ENCODE measurements at regions not wholly inside any gene's neighbourhood (a gene's known extent, or its start where the extent isn't known, plus 50 kb on each side); places are given as distances from the start of the nearest gene placed in this dataset.

DNA sequence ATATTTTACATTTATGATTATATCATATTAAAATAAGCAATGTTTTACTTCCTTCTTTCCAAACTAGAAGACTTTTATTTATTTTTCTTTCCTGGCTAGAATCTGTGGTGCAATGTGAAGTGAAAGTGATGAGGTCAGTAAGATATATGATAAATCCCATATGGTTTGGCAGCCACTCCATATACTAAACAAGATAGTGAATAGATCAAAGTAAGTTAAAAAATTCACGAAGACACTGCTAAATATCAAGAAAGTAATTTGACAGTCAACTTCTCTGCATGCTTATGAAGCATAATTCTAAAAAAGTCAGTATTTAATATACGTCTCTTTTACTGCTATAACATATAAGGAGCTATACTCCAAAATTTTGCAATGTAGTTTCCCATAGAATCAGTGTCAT, 972.8 kb downstream of the DTWD2 start:
- ATAC-seq: no peak
- Mint-ChIP-seq H3K27ac (no peak overlapping the region), H3K27me3 (no peaks in the 10 kb centered on the region), H3K4me3 (no peak overlapping the region), H3K36me3 (ENCODE audit: low read depth) (no peaks in the 10 kb centered on the region), H3K4me1 (no peaks in the 10 kb centered on the region)
- no peaks in the 10 kb centered on the region for H3K9me3 ChIP-seq (ENCODE audit: control insufficient read depth, low read length, poor library complexity, severe bottlenecking)
- DNase-seq: no peak

- H3K27me3 Mint-ChIP-seq: no peaks in the 10 kb centered on the region
- no peaks in the 10 kb centered on the region for H3K36me3 Mint-ChIP-seq (ENCODE audit: low read depth)
- no peak overlapping the region for H3K27ac Mint-ChIP-seq
- ATAC-seq: no peak
- no peaks in the 10 kb centered on the region for H3K4me1 Mint-ChIP-seq
- DNase-seq: no peak
- no peak overlapping the region for H3K4me3 Mint-ChIP-seq
- H3K9me3 ChIP-seq (ENCODE audit: control insufficient read depth, low read length, poor library complexity, severe bottlenecking): no peaks in the 10 kb centered on the region
These were observed 978.5 kb downstream of the DTWD2 start for GRCh38 chr5:118009741-118010297.

DNA sequence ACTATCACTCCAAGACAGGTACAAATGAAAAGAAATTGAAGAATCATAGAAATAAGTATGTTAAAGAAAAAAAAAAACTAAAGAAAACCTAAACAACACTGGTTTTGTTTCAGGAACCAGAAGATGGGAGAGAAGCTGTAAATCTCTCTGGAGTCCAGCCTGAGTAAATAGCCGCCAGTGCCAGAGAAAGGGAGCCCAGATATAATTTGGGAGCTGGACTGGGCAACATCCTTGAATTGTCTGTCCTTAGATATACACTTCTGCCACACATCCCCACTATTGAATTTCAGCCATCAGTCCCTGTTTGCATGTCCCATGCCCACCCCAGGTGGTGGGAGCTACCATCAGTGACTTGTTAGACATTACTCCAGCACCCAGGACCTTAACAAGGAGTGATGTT, 979.6 kb downstream of the DTWD2 start:
- no peak overlapping the region for H3K4me3 Mint-ChIP-seq
- H3K27me3 Mint-ChIP-seq: no peaks in the 10 kb centered on the region
- no peaks in the 10 kb centered on the region for H3K9me3 ChIP-seq (ENCODE audit: control insufficient read depth, low read length, poor library complexity, severe bottlenecking)
- ATAC-seq: no peak
- H3K36me3 Mint-ChIP-seq (ENCODE audit: low read depth): no peaks in the 10 kb centered on the region
- H3K4me1 Mint-ChIP-seq: no peaks in the 10 kb centered on the region
- no peak for DNase-seq
- H3K27ac Mint-ChIP-seq: no peak overlapping the region

DNA sequence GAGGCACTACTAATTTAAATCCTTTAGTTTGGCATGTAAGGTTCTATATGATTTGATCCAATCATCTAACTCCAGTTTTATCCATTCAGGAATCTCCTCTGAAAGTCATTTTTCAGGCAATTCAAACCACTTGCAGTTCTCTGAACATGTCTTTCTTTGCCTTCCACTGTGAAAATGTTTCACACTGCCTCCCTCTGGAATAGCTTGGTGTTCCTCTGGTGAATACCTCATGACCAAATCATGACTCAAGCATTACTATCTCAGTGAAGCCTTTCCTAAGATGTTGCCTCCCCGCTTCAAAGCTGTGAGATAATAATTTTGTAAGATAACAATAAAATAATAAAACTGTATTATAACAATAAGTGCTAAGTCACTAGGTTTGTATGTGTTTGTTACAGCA, 981.1 kb downstream of the DTWD2 start:
- no peak overlapping the region for H3K27ac Mint-ChIP-seq
- H3K4me3 Mint-ChIP-seq: no peak overlapping the region
- H3K36me3 Mint-ChIP-seq (ENCODE audit: low read depth): no peaks in the 10 kb centered on the region
- DNase-seq: no peak
- no peaks in the 10 kb centered on the region for H3K9me3 ChIP-seq (ENCODE audit: control insufficient read depth, low read length, poor library complexity, severe bottlenecking)
- no peaks in the 10 kb centered on the region for H3K4me1 Mint-ChIP-seq
- ATAC-seq: no peak
- no peaks in the 10 kb centered on the region for H3K27me3 Mint-ChIP-seq

DNA sequence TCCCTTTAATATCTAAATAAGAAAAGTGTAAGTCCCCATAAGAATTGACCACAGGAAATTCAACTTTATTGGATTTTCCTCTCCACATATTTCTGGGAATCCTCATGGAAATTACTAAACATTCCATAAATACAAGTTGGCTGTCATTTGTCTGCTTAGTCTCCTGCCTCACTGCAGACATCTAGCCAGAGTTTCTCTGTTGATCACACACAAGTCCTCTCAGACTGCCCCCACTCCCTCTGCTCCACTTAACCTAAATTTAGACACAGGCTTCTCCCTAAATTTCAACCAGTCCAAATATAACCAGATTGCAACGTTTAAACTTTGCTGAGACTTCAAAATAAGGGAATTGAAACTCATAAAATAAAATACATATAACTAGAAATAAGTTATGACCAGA, 982.1 kb downstream of the DTWD2 start:
- no peaks in the 10 kb centered on the region for H3K9me3 ChIP-seq (ENCODE audit: control insufficient read depth, low read length, poor library complexity, severe bottlenecking)
- no peak overlapping the region for H3K4me3 Mint-ChIP-seq
- no peaks in the 10 kb centered on the region for H3K4me1 Mint-ChIP-seq
- no peak overlapping the region for H3K27ac Mint-ChIP-seq
- no peak for ATAC-seq
- no peak for DNase-seq
- H3K36me3 Mint-ChIP-seq (ENCODE audit: low read depth): no peaks in the 10 kb centered on the region
- no peaks in the 10 kb centered on the region for H3K27me3 Mint-ChIP-seq

DNA sequence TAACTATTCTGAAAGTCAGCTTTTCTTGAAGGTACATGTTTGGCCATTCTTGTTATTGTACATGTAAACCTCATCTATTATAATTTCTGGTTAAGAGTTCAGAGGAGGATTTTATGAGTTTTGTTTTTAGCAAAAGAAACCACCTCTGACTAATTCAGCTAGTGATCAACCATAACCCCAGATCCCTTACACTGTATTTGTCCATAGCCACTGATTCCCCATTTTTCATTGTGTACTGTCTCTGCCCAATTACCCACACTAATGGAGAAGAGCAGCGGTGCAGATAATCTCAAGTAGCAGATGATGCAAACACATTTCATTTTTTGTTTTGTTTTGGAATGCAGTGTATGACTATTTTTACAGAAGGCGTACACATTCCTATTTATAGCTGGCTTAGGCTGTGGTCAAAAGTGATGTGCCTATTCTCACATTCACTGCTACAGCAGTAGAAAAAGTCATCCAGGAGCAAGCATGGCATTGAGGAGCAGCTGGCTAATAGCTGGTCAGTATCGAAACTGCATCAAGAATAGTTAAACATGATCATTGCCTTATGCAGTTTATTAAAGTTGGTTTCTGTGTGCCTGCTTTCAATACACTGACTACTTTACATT, 988.3 kb downstream of the DTWD2 start:
- H3K4me3 Mint-ChIP-seq: no peak overlapping the region
- H3K4me1 Mint-ChIP-seq: no peaks in the 10 kb centered on the region
- no peaks in the 10 kb centered on the region for H3K9me3 ChIP-seq (ENCODE audit: control insufficient read depth, low read length, poor library complexity, severe bottlenecking)
- no peak for DNase-seq
- ATAC-seq: no peak
- no peaks in the 10 kb centered on the region for H3K27me3 Mint-ChIP-seq
- H3K27ac Mint-ChIP-seq: no peak overlapping the region
- no peaks in the 10 kb centered on the region for H3K36me3 Mint-ChIP-seq (ENCODE audit: low read depth)

GRCh38 chr5:117982691-117983090, 1005.7 kb downstream of the DTWD2 start:
- ATAC-seq (no peak), DNase-seq (no peak)
- no peaks in the 10 kb centered on the region for H3K27me3 Mint-ChIP-seq
- H3K27ac Mint-ChIP-seq: no peak overlapping the region
- H3K4me3 Mint-ChIP-seq: no peak overlapping the region
- no peaks in the 10 kb centered on the region for H3K4me1 Mint-ChIP-seq
- no peaks in the 10 kb centered on the region for H3K9me3 ChIP-seq (ENCODE audit: control insufficient read depth, low read length, poor library complexity, severe bottlenecking)
- no peaks in the 10 kb centered on the region for H3K36me3 Mint-ChIP-seq (ENCODE audit: low read depth)

DNA sequence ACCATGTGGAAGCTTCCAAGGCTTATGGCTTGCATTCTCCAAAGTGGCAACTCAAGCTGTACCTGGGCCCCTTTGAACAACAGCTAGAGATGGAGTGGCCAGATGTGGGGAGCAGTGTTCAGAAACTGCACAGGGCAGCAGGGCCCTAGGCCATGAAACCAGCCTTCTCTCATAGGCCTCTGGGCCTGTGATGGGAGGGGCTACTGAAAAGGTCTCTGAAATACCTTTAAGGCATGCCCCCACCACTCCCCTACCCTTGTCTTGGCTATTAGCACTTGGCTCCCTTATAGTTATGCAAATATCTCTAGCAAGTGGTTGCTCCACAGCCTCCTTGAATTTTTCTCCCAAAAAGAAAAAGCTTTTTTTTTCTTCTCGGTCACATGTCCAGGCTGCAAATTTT, 1014.6 kb downstream of the DTWD2 start:
- DNase-seq (no peak), ATAC-seq (no peak)
- H3K9me3 ChIP-seq (ENCODE audit: control insufficient read depth, low read length, poor library complexity, severe bottlenecking): no peaks in the 10 kb centered on the region
- Mint-ChIP-seq H3K4me3 (no peak overlapping the region), H3K27me3 (no peaks in the 10 kb centered on the region), H3K36me3 (ENCODE audit: low read depth) (no peaks in the 10 kb centered on the region), H3K27ac (no peak overlapping the region), H3K4me1 (no peaks in the 10 kb centered on the region)

DNA sequence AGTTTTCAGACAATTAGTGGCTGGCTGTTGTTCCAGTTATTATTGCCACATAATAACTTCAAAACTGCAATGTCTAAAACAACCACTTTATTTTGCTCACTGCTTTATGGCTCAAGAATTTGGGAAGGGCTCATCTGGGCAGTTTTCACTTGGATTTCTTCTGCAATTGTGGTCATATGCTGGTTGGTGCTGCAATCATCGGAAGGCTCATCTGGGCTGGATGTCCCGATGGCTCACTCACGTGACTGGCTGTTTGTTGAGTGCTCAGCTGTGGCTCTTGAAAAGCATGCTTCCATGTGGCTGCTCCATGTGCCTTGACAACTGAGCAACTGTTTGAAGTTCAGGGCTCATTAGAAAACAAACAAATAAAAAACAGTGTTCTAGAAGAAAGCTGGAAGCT, 1032.5 kb downstream of the DTWD2 start:
- Mint-ChIP-seq H3K27me3 (no peaks in the 10 kb centered on the region), H3K27ac (no peak overlapping the region), H3K36me3 (ENCODE audit: low read depth) (no peaks in the 10 kb centered on the region), H3K4me3 (no peak overlapping the region), H3K4me1 (no peaks in the 10 kb centered on the region)
- no peak for DNase-seq
- H3K9me3 ChIP-seq (ENCODE audit: control insufficient read depth, low read length, poor library complexity, severe bottlenecking): no peaks in the 10 kb centered on the region
- ATAC-seq: no peak

GRCh38 chr5:117954331-117954730, 1034.0 kb downstream of the DTWD2 start:
- no peak for DNase-seq
- no peaks in the 10 kb centered on the region for H3K36me3 Mint-ChIP-seq (ENCODE audit: low read depth)
- no peaks in the 10 kb centered on the region for H3K4me1 Mint-ChIP-seq
- no peak overlapping the region for H3K4me3 Mint-ChIP-seq
- H3K27me3 Mint-ChIP-seq: no peaks in the 10 kb centered on the region
- H3K9me3 ChIP-seq (ENCODE audit: control insufficient read depth, low read length, poor library complexity, severe bottlenecking): no peaks in the 10 kb centered on the region
- H3K27ac Mint-ChIP-seq: no peak overlapping the region
- ATAC-seq: no peak

GRCh38 chr5:117953272-117953671, 1035.1 kb downstream of the DTWD2 start:
- ATAC-seq (no peak), DNase-seq (no peak)
- Mint-ChIP-seq H3K36me3 (ENCODE audit: low read depth) (no peaks in the 10 kb centered on the region), H3K27ac (no peak overlapping the region), H3K4me1 (no peaks in the 10 kb centered on the region), H3K4me3 (no peak overlapping the region), H3K27me3 (no peaks in the 10 kb centered on the region)
- H3K9me3 ChIP-seq (ENCODE audit: control insufficient read depth, low read length, poor library complexity, severe bottlenecking): no peaks in the 10 kb centered on the region

DNA sequence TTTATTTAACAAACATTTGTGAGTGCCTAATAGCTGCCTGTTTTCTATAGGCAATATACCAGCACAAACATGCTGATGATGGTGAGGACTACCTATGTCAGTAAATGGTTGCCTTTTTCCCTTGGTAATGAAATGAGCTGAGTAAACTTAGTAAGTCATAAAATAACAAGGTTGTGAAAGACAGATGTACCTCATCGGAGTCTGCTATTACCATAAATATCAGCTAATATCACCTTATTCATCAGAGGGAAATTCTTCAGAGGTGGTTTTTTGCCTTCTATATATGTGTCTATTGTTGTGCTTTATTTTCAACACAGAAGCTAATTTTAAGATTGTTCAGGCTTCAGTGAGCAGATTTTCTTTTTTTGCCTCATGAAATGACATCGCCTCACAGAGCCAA, 1040.5 kb downstream of the DTWD2 start:
- H3K27ac Mint-ChIP-seq: no peak overlapping the region
- no peak overlapping the region for H3K4me3 Mint-ChIP-seq
- no peak for ATAC-seq
- no peaks in the 10 kb centered on the region for H3K36me3 Mint-ChIP-seq (ENCODE audit: low read depth)
- H3K27me3 Mint-ChIP-seq: no peaks in the 10 kb centered on the region
- H3K4me1 Mint-ChIP-seq: no peaks in the 10 kb centered on the region
- H3K9me3 ChIP-seq (ENCODE audit: control insufficient read depth, low read length, poor library complexity, severe bottlenecking): no peaks in the 10 kb centered on the region
- no peak for DNase-seq

DNA sequence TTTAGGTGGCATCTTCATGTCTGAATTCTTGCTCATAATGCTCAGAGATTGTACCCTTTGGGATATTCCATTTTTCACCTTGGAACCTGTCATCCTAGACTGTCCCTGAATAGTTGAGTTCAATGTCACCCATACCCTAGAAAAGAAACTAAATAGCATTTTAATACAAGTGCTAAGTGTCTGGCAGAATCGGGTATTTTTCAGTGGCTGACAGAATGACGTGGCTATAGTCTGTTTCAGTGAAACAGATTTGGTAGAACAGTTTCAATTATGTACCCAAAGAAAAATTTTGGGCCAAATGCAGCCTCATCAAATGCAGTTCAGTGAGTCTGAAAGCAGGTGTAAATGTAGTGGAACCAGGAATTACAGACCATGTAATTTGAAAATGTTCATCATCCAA, 1041.2 kb downstream of the DTWD2 start:
- DNase-seq: no peak
- no peak overlapping the region for H3K27ac Mint-ChIP-seq
- H3K4me3 Mint-ChIP-seq: no peak overlapping the region
- no peaks in the 10 kb centered on the region for H3K9me3 ChIP-seq (ENCODE audit: control insufficient read depth, low read length, poor library complexity, severe bottlenecking)
- H3K4me1 Mint-ChIP-seq: no peaks in the 10 kb centered on the region
- no peaks in the 10 kb centered on the region for H3K36me3 Mint-ChIP-seq (ENCODE audit: low read depth)
- H3K27me3 Mint-ChIP-seq: no peaks in the 10 kb centered on the region
- no peak for ATAC-seq

GRCh38 chr5:117945258-117945657, 1043.1 kb downstream of the DTWD2 start:
- Mint-ChIP-seq H3K27me3 (no peaks in the 10 kb centered on the region), H3K4me1 (no peaks in the 10 kb centered on the region), H3K4me3 (no peak overlapping the region), H3K36me3 (ENCODE audit: low read depth) (no peaks in the 10 kb centered on the region), H3K27ac (no peak overlapping the region)
- no peak for DNase-seq
- no peak for ATAC-seq
- no peaks in the 10 kb centered on the region for H3K9me3 ChIP-seq (ENCODE audit: control insufficient read depth, low read length, poor library complexity, severe bottlenecking)

Data from T-helper 17 cell (primary cell).